ENCODE measurements at regions not wholly inside any gene's neighbourhood (a gene's known extent, or its start where the extent isn't known, plus 50 kb on each side); places are given as distances from the start of the nearest gene placed in this dataset.
A peak's percentile ranks its signal among the peaks of the same experiment; 100 is the strongest.

- no peak for TF ChIP-seq CTCF (IDR thresholded peaks at IDR 0.05; ENCODE audit: control extremely low read depth, extremely low read depth, low read depth, missing control alignments)
- ChIA-PET CTCF (no interaction called here), POLR2A (no interaction called here)
- DNase-seq (ENCODE audit: extremely low spot score) = peak; percentile 89
These were observed 80.2 kb upstream of the IER5L start for GRCh38 chr9:129258124-129258822.

GRCh38 chr9:129256959-129257713 is 79.1 kb upstream of the IER5L start:
- ChIA-PET CTCF (no interaction called here), POLR2A (no interaction called here)
- TF ChIP-seq CTCF (IDR thresholded peaks at IDR 0.05; ENCODE audit: control extremely low read depth, extremely low read depth, low read depth, missing control alignments) = no peak
- DNase-seq (ENCODE audit: extremely low spot score) = no peak

- ChIA-PET POLR2A (no interaction called here), CTCF (interaction anchor here (1.0 kb wide), 1 partner anchor 27 kb away, joined by 3 read pairs; no protein-coding TSS in a partner anchor)
- no peak for DNase-seq (ENCODE audit: extremely low spot score)
- no peak for TF ChIP-seq CTCF (IDR thresholded peaks at IDR 0.05; ENCODE audit: control extremely low read depth, extremely low read depth, low read depth, missing control alignments)
These were observed 76.7 kb upstream of the IER5L start for GRCh38 chr9:129254566-129255287.

- no peak for DNase-seq (ENCODE audit: extremely low spot score)
- TF ChIP-seq CTCF (IDR thresholded peaks at IDR 0.05; ENCODE audit: control extremely low read depth, extremely low read depth, low read depth, missing control alignments) = no peak
- ChIA-PET CTCF (no interaction called here), POLR2A (no interaction called here)
These were observed 75.8 kb upstream of the IER5L start for GRCh38 chr9:129253803-129254381.

- TF ChIP-seq CTCF (IDR thresholded peaks at IDR 0.05; ENCODE audit: control extremely low read depth, extremely low read depth, low read depth, missing control alignments) = no peak
- DNase-seq (ENCODE audit: extremely low spot score) = no peak
- POLR2A ChIA-PET = no interaction called here
- CTCF ChIA-PET = no interaction called here
These were observed 75.1 kb upstream of the IER5L start for GRCh38 chr9:129252937-129253802.
